ENCODE measurements at regions not wholly inside any gene's neighbourhood (a gene's known extent, or its start where the extent isn't known, plus 50 kb on each side); places are given as distances from the start of the nearest gene placed in this dataset.
A peak's percentile ranks its signal among the peaks of the same experiment; 100 is the strongest.
"Not testable (repeated sequence)": the region's sequence is repeated elsewhere in the genome, so short reads cannot be mapped to it uniquely, and the experiment has no call there.

DNA sequence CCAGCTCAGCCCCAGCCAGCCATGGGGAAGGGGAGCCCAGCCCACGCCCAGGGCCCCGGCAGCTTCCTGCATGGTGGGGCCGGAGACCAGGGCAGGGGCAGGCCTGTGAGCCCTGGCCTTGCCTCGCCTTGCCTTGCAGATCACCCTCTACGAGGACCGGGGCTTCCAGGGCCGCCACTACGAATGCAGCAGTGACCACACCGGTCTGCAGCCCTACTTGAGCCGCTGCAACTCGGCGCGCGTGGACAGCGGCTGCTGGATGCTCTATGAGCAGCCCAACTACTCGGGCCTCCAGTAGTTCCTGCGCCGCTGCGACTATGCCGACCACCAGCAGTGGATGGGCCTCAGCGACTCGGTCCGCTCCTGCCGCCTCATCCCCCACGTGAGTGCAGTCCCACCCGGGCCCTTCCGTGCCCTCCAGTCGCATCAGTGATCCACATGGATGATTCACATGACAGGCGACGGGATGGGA is 278.6 kb upstream of the MAP2 start:
- not testable (repeated sequence) for H3K9me2 ChIP-seq (ENCODE audit: insufficient read depth); H3K4me2 ChIP-seq; H3K36me3 Mint-ChIP-seq (ENCODE audit: low read depth); H2AFZ ChIP-seq; H3K79me2 ChIP-seq (replicated peaks; ENCODE audit: insufficient read depth); H3F3A ChIP-seq (replicated peaks; ENCODE audit: low read depth); H3K27ac Mint-ChIP-seq; H3K4me3 ChIP-seq; H3K36me3 ChIP-seq (ENCODE audit: insufficient read depth); H3K27me3 Mint-ChIP-seq (ENCODE audit: insufficient read depth, low read depth, poor library complexity); H3K9me3 Mint-ChIP-seq; H3K27me3 ChIP-seq (ENCODE audit: insufficient read depth); H3K4me3 Mint-ChIP-seq; H4K20me1 ChIP-seq (replicated peaks; ENCODE audit: insufficient read depth)
- Histone ChIP-seq H3K4me1 (ENCODE audit: insufficient read depth) (peaks cover 59% of the 10 kb centered on the region), H3K27ac (ENCODE audit: low read depth) (0 out of 2 replicates have a peak overlapping the region, but pooled peaks have one; percentile 64)
- peaks cover 49% of the 10 kb centered on the region for H3K4me1 Mint-ChIP-seq
- ATAC-seq, result peak; percentile 72
- peak; percentile 24 for DNase-seq (ENCODE audit: low spot score)

DNA sequence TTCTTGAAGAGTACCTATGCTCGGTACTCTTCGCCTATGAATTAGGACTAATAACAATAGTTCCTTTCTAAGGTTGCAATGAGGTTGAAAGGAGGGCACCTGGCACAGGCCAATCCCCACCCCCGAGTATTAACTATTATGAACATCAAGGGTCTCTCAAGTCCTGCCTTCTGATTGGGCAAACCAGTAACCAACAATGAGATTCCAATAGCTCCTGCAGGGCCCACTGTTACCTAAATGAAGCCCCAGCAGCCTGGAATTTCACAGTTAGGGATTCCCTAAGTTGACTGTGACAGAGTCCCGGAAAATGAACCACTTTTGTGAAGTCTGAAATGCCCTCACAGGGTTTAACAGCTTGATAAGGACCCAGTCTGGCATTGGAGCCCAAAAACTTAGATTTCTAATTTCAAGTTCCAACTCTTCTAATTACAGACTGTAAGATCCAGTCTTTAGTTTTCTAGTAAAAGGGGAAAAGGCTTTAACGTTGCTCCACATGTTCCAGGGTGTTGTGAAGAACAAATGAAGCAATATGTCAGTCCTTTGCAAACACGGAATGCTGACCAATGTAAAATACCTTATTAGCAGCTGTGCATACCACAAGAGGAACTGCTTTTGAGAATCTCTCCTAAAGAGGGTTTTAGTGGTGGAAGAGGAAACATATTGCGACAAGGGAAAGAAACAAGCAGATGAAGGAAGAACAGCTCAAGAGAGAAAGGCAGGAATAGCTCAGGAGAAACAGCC is 277.7 kb upstream of the MAP2 start:
- Histone ChIP-seq H3K27ac (ENCODE audit: low read depth) (peak overlapping the region; percentile 64), H3K4me3 (no peak overlapping the region), H3K4me2 (no peak overlapping the region), H3F3A (replicated peaks; ENCODE audit: low read depth) (no peaks in the 10 kb centered on the region), H3K27me3 (ENCODE audit: insufficient read depth) (no peaks in the 10 kb centered on the region), H3K9me2 (ENCODE audit: insufficient read depth) (no peaks in the 10 kb centered on the region), H2AFZ (no peak overlapping the region), H3K79me2 (replicated peaks; ENCODE audit: insufficient read depth) (no peaks in the 10 kb centered on the region), H3K4me1 (ENCODE audit: insufficient read depth) (peaks cover 51% of the 10 kb centered on the region), H3K36me3 (ENCODE audit: insufficient read depth) (no peaks in the 10 kb centered on the region), H4K20me1 (replicated peaks; ENCODE audit: insufficient read depth) (no peaks in the 10 kb centered on the region)
- Mint-ChIP-seq H3K9me3 (no peaks in the 10 kb centered on the region; the same call in 2 of the 3 replicates), H3K4me3 (no peak overlapping the region), H3K4me1 (peaks cover 48% of the 10 kb centered on the region), H3K27ac (peak overlapping the region; percentile 58; the same call in 1 of the 2 replicates), H3K36me3 (ENCODE audit: low read depth) (no peaks in the 10 kb centered on the region), H3K27me3 (ENCODE audit: insufficient read depth, low read depth, poor library complexity) (peaks cover 5% of the 10 kb centered on the region)
- ATAC-seq, result peak; percentile 84
- DNase-seq (ENCODE audit: low spot score), result peak; percentile 58
- no peak for TF ChIP-seq CREB1 (CRISPR knock-in tag; IDR thresholded peaks at IDR 0.05; ENCODE audit: low read depth)
- TF ChIP-seq, protein P1, sequence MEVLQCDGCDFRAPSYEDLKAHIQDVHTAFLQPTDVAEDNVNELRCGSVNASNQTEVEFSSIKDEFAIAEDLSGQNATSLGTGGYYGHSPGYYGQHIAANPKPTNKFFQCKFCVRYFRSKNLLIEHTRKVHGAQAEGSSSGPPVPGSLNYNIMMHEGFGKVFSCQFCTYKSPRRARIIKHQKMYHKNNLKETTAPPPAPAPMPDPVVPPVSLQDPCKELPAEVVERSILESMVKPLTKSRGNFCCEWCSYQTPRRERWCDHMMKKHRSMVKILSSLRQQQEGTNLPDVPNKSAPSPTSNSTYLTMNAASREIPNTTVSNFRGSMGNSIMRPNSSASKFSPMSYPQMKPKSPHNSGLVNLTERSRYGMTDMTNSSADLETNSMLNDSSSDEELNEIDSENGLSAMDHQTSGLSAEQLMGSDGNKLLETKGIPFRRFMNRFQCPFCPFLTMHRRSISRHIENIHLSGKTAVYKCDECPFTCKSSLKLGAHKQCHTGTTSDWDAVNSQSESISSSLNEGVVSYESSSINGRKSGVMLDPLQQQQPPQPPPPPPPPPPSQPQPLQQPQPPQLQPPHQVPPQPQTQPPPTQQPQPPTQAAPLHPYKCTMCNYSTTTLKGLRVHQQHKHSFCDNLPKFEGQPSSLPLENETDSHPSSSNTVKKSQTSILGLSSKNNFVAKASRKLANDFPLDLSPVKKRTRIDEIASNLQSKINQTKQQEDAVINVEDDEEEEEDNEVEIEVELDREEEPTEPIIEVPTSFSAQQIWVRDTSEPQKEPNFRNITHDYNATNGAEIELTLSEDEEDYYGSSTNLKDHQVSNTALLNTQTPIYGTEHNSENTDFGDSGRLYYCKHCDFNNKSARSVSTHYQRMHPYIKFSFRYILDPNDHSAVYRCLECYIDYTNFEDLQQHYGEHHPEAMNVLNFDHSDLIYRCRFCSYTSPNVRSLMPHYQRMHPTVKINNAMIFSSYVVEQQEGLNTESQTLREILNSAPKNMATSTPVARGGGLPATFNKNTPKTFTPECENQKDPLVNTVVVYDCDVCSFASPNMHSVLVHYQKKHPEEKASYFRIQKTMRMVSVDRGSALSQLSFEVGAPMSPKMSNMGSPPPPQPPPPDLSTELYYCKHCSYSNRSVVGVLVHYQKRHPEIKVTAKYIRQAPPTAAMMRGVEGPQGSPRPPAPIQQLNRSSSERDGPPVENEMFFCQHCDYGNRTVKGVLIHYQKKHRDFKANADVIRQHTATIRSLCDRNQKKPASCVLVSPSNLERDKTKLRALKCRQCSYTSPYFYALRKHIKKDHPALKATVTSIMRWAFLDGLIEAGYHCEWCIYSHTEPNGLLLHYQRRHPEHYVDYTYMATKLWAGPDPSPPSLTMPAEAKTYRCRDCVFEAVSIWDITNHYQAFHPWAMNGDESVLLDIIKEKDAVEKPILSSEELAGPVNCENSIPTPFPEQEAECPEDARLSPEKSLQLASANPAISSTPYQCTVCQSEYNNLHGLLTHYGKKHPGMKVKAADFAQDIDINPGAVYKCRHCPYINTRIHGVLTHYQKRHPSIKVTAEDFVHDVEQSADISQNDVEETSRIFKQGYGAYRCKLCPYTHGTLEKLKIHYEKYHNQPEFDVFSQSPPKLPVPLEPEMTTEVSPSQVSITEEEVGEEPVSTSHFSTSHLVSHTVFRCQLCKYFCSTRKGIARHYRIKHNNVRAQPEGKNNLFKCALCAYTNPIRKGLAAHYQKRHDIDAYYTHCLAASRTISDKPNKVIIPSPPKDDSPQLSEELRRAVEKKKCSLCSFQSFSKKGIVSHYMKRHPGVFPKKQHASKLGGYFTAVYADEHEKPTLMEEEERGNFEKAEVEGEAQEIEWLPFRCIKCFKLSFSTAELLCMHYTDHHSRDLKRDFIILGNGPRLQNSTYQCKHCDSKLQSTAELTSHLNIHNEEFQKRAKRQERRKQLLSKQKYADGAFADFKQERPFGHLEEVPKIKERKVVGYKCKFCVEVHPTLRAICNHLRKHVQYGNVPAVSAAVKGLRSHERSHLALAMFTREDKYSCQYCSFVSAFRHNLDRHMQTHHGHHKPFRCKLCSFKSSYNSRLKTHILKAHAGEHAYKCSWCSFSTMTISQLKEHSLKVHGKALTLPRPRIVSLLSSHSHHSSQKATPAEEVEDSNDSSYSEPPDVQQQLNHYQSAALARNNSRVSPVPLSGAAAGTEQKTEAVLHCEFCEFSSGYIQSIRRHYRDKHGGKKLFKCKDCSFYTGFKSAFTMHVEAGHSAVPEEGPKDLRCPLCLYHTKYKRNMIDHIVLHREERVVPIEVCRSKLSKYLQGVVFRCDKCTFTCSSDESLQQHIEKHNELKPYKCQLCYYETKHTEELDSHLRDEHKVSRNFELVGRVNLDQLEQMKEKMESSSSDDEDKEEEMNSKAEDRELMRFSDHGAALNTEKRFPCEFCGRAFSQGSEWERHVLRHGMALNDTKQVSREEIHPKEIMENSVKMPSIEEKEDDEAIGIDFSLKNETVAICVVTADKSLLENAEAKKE (CRISPR knock-in tag; IDR thresholded peaks at IDR 0.05), result no peak
